HG02763 (cell line): ENCODE measurements at regions not wholly inside any gene's neighbourhood (a gene's known extent, or its start where the extent isn't known, plus 50 kb on each side); places are given as distances from the start of the nearest gene placed in this dataset.
"Not testable (repeated sequence)": the region's sequence is repeated elsewhere in the genome, so short reads cannot be mapped to it uniquely, and the experiment has no call there.

Source experiments
- ATAC-seq: cut with Tn5 transposase; IDR thresholded peaks from one replicate; pipeline ENCODE4 v1.9.1; 2021; ENCODE audit warnings: mild to moderate bottlenecking, moderate library complexity; ENCODE audit not compliant: unreplicated experiment

DNA sequence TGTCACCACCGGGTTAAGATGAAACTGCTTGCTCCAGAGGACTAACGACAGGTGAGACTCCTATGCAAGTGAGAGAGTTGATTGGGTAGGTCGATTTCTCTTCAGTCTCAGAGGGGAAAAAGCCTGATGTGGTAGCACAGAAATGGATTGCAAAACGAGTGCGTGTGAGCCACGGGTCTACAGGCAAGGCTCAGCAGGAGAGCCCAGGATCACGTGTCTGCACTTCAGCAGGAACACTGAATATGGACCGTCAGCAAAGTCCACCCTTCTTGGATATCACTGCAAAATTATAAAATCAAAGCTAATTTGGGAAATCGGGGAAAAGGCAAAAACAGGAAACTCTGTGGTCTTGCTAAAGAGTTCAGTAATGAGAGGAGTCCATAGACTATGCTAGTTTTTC is 107.7 kb upstream of the ZNF648 start:
- no peak for ATAC-seq

DNA sequence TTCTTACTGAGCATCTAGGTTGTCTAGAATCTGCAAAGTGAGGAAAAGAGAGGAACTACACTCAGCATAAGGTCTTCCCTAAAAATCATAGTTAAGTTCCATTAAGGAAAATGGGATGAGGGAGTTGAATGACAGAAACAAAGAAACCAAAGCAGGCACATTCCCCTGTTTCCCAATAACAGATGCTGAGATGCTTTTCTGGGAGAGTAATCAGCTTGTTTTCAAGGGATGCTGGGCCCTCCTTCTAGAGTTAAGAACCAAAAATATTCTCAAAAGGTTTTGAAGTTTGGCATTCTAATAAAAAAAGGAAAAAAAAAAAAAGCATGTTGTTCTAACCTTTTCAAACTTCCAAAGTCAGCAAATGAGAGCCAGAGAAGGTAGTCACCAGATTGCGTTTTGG is 105.2 kb upstream of the ZNF648 start:
- no peak for ATAC-seq

DNA sequence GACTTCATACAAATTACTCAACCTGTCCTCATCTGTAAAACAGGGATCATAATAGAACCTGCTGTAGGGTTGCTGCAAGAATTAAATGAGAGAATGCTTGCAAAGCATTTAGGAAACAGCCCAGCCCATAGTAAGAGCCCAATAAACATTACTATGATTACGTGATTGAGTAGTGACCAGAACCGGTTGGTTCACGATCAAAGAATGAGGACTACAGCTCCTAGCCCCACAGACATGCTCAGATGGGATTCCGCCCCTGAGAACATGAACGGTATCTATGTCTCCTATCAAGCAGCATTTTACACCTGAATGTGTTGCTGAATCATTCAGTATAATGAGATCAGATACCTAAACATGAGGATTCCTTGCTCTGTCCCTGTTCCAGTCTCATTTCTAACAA is 104.8 kb upstream of the ZNF648 start:
- no peak for ATAC-seq

DNA sequence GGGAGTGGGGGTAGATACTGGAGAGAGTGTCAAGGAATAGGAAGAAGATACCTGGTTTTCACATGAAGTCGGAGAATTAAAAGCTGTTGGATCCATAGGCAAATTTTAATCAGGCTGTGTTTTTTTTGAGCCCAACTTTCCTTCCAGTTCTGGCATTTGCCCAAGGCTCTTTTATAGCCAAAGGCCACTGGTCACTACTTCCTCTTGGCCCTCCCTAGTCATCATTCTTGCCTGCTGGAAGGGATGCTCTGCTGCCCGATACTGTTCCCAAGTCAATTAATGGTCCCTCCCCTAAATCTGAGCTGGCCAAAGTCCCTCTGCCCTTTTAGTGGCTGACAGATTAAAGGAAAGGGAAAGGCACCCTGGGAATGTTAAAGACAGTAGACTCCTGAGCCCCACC is 102.8 kb upstream of the ZNF648 start:
- no peak for ATAC-seq

DNA sequence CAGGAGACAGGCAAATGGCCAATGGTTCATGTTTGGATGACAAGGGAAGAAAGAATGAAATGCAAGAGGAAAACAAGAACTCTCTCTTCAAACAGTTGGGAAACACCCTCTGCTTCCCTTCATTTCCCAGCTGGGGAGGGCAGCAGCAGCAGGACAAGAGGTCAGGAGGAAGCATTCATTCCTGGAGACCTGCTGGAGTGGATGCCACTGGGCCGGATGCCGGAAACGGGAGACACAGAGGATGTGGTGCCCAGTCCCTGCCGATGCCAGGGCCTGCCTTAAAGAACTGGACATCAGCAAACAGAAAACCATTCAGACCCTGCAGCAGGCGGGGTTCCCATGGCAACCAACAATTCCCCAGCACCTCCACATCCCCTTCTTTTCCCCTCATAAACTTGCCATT is 102.3 kb upstream of the ZNF648 start:
- ATAC-seq: no peak

DNA sequence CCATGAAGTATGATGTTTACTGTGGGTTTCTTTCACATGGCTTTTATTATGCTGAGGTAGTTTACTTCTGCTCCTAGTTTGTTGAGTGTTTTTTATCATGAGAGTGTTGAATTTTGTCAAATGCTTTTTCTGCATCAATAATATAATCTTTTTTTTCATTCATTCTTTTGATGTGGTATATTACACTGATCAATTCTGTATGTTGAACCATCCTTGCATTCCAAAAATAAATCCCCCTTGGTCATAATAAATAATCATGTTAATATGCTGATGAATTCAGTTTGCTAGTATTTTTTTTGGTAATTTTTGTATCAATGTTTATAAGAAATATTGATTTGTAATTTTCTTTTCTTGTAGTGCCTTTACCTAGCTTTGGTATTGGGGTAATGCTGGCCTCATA is 97.9 kb upstream of the ZNF648 start:
- no peak for ATAC-seq

DNA sequence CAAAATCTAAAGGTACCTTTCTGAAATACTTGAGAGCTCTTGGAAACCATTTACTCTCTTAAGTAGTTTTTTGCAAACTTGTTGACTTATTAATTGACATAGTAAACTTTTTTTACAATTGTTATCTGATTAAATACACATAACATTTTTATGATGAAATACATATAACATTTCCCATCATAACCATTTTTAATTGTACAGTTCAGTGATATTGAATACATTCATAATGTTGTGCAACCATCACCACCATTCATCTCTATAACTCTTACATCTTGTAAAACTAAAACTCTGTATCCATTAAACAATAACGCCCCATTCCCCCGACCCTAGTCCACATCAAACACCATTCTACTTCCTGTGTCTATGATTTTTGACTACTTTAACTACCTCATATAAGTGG is 95.7 kb upstream of the ZNF648 start:
- ATAC-seq: no peak

DNA sequence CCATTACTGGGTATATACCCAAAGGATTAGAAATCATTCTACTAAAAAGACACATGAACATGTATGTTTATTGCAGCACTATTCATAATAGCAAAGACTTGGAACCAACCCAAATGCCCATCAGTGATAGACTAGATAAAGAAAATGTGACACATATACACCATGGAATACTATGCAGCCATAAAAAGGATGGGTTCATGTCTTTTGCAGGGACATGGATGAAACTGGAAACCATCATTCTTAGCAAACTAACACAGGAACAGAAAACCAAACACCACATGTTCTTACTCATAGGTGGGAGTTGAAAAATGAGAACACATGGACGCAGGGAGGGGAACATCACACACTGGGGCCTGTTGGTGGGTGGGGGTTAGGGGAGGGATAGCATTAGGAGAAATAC is 92.9 kb upstream of the ZNF648 start:
- ATAC-seq: not testable (repeated sequence)

DNA sequence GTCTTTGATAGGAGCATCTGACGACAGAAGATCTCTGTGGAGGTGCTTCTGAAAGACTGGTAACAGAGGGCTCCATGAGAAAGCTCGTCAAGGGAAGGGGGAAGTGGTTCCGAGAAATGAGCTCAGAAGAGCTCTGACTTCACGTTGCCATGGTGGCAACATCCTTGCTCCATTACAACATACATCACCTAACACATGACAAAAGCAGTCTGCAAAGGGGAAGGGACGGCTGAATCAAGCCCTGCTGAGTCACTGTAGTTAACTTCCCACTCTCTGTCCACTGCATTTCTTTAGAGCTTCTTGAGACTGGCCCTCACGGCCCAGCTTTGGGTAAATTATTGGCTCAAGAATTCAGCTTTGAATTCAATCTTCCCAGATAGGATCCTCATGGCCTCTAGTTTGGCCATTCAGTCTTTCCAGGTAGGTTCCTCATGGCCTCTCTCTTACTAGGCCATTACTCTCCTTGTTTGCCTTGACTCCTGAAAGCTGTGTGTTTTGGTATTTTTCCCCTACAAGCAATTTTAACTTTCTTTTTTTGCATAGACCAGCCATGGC is 88.0 kb upstream of the ZNF648 start:
- ATAC-seq: no peak

DNA sequence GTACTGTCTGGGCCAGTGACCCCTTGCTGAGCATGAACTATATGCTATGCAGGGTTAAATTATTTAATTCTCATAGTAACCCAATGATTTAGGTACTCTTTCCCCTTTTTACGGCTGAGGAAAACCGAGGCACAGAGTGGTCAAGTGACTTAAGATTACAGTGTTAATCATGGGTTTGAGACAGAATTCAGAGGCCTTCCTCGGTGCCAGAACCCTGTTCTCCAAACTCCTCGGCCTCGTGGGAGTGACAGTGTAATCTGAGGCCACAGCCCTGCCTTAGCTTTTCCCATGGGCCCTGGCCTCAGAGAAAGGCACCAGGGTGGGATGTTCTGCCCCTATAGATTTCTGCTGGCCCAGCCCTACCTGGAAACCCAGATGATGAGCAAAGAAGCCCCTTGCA is 86.4 kb upstream of the ZNF648 start:
- ATAC-seq: no peak

DNA sequence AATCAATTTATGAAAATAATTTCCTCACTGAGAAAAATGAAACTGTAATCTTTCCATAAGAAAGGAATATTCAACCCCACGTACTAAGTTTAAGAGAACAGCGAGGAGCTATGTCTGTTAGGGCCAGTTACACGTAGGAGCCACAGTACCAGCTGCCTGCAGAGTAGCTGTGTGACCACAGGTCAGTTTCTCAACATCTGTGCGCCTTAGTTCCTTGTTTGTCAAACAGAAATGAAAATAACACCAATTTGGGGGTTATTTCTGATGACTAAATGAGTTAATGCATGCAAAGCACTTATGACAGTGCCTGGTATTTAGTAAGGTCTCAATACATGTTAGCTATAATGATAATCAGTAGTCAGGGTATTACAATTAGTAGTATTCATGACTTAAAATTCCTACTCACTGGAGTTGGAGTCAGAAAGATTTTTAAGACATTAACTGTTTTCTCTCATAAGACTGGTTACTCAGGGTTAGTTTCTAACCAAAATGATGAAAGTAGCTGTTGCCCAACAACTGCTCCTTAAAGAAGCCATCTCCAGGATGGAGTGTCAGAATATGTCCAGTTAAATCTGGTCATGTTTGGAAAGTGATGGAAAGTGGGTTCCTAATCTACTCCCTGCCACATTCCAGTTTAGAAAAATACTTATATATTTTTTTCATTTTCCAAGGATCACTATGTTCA is 85.8 kb upstream of the ZNF648 start:
- ATAC-seq: peak; percentile 90

DNA sequence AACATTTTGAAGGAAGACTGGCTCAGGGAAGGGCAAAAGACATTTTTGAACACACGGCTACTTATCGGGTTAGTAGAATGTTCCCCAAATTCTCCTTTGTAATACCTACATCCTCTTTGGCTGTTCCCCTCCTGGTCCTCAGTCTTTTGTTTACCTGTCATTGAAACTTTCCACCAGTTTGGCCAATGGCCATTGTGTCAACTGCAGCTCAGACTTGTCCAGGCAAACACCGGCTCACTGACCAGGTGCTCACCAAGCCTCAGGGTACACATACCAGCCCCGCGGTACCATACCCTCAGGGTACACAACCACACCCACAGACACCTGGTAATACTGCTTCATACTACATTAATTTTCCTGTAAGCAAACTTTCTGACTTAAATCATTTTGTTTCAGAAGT is 84.8 kb upstream of the ZNF648 start:
- no peak for ATAC-seq

DNA sequence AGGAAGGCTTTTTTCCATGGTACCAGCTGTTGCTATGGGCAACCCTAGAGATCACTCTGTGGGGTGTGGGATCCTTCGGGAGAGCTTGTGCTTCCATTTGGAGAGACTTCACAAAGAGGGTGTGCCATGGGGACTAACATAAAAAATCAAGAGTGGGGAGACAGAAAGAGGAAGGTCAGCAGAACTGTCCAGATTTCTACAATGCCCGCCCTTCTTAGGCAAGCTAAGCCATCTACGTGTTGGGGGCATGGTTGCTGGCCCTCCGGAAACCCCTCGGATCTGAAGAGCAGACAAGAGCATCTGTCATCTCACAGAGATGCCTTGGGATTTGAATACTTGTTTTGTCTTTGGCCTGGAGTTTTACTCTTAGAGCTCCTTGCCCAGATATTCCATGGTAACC is 83.9 kb upstream of the ZNF648 start:
- no peak for ATAC-seq

DNA sequence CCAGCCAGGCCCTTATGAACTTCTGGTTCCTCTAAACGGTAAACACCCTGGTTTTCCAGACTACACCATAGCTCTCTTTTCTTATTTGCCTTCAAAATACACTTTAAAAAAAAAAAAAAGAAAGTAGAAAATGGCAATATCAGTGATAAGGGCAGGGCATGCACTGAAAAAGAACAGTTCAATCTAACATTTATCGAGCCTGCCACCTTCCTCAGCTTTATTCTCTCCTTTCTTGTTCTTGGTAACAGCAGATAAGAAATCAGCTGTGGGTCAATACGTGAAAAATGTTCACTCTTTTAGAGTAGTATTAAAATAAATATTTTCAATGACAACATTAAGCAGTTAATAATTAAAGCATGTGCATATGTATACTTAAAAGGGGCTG is 83.1 kb upstream of the ZNF648 start:
- no peak for ATAC-seq

DNA sequence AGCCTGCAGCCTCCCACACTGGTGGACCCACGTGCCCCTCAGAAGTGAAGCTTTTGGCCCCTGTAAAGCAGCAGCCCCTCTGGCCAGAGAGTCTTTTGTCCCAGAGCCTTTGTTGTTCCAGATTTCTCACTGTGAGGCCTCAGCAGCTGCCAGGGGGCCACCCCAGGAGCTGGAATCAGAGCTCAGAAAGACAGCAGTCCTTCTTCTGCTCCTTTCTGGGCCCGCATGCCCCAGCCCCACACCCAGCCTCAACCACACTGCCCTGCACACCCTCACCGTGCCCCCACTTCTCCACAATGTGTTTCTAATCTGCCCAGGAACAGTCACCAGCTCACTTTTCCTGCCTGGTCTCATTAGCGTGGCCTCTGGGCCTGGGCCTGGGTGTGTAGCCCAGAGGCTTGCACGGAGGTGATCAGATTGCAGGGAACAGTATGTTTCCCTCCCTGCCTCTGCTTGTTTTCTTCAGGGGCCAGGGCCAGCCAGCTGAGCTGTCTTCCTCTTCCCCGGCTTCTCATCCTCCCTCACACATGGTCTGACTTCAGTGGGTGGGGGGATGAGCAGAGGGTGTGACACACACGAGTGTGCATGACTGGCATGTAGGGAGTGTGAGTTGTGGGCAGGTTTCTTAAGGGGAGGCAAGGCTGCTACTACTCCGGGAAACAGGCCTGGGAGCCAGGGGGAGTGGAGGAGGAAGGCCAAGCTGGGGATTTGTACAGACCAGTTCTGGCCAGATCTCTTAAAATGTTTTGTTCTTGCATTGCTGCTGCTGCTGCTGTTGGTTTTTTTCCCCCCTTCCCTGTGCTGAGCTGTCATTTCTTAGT is 82.5 kb upstream of the ZNF648 start:
- no peak for ATAC-seq

DNA sequence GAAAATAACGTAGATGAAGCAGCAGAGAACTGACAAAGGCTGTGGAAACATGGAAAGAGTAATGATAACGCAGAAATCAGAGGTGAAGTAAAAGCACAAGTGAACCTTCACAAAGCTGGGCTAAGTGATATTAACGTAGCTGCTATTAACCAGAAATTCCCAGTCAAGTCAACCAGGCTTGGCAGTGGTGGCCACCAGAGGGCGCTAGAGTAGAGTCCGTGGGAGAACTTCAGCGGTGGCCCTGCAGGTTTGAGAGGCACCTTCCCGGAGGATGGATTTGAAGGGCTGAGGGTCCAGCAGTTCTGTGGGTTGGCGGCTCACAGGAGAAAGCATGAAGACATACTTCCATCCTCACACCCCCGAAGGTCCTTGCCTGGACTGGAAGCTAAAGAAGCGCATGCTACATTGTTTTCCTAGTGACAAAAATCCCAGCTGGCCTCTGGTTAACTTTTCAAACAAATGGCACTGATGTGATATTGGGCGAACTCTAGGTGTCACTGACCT is 81.7 kb upstream of the ZNF648 start:
- no peak for ATAC-seq

DNA sequence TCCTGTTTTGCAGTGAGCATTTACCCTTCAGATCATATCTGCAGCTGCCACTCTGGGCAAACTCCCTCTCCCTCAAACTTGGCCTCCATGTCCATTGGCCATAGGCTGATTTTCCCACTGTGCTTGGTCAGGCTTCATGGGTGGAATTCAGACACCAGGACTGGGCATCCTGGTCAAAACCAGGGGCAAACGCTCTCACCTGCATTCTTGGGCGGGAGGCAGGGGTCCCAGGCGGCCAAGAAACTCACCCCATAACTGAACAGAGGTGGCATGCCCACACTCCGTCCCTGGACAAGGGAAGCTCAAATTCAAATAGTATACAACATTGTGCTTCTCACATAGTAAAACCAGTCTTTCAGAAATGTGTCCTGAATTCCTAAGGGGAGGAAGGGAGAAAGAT is 81.1 kb upstream of the ZNF648 start:
- no peak for ATAC-seq

DNA sequence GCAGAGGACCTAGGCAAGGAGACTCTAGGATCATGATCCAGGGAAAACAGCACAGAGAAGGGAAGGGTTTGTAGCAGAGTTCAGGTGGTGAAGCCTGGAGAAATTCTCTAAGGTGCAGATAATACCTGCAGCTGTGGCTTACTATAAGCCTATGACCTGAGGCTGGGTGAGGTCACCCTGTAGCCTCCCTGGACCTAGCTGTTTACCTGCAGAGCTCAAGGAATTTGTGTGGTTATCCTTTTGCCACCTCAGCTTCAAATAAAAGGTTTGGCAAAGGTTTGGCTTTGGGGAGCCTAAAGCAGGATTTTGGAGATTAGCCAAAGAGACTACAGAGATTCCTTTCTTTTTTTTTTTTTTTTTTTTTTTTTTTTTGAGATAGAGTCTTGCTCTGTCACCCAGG is 79.5 kb upstream of the ZNF648 start:
- no peak for ATAC-seq

DNA sequence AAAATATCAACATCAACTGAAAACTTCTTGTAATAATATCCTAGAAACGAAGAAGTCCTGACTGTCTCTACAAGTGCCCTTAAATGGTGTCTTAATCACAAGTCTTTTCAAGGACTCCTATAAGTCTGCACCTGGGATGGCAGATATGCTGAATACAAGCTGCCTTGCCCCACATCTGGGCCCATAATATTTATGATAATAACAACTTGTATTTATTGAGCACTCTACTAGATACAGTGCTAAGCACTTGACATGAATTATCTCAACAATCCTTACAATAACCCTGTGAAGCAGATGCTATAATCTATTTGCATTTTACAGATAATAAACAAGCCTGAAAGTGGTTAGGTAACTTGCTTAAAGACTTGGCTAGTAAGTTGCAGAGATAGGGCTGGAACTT is 78.0 kb upstream of the ZNF648 start:
- ATAC-seq: no peak

DNA sequence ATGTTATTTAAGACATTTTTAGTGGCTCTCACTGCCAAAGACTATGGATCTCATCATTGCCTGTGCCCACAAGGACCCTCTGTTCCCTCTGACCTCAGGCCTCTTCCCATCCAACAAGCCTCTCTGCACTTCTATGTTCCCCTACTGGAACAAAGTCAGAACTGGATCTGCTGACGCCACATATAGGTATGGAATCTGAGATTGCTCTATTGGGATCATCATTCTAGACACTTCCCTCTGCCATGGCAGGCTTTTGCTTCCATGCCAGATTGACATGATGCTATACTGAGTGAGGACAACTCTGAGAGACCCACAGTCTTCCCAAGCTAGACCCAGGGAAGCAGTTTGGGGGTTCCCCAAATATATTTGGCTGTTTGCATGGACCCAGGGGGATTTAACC is 76.0 kb upstream of the ZNF648 start:
- ATAC-seq: no peak

DNA sequence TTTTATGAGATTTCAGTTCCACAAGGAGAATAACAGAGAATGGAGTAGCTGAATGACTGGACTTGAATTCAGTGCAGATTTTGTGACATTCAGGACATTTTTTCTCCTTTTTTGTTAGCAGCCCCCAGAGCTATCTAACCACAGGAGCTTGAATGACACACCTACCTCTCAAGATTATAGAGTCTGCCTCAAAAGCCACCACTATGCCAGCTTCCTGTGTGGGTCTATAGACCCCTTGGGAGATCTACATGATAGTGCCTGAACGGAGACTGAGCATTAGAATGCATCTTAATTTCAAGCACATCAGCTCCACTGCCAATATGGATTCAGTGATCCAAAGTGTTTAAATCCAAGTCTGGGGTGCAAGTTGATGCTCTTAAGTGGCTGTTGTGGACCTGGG is 74.4 kb upstream of the ZNF648 start:
- ATAC-seq: no peak

DNA sequence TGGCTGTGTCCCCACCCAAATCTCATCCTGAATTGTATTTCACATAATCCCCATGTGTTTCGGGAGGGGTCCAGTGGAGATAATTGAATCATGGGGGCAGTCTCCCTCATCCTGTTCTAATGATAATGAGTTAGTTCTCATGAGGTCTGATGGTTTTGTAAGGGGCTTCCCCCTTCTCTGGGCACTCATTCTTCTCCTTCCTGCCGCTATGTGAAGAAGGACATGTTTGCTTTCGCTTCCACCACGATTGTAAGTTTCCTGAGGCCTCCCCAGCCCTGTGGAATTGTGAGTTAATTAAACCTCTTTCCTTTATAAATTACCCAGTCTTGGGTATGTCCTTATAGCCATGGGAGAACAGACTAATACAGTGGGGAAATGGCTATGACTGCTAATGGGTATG is 72.7 kb upstream of the ZNF648 start:
- ATAC-seq: no peak
